Mesodermal cell (in vitro differentiated cells): ENCODE measurements at regions not wholly inside any gene's neighbourhood (a gene's known extent, or its start where the extent isn't known, plus 50 kb on each side); places are given as distances from the start of the nearest gene placed in this dataset.

Experiments used
- H3K27ac ChIP-seq: 2 replicates; pipeline ENCODE4 v1.7.0; 2013; ENCODE audit warnings: mild to moderate bottlenecking, low read depth, low read length, moderate library complexity; ENCODE audit not compliant: severe bottlenecking
- H3K36me3 ChIP-seq: 2 replicates; pipeline ENCODE4 v1.7.1; 2013; ENCODE audit warnings: mild to moderate bottlenecking, low read length, moderate library complexity; ENCODE audit not compliant: control insufficient read depth, insufficient read depth
- H3K4me1 ChIP-seq: one replicate; pipeline ENCODE4 v1.7.1; 2013; ENCODE audit warnings: mild to moderate bottlenecking, low read length; ENCODE audit not compliant: insufficient read depth, control insufficient read depth, poor library complexity, severe bottlenecking
- H3K4me3 ChIP-seq: 2 replicates; pipeline ENCODE4 v1.7.0; 2013; ENCODE audit warnings: low read length, control low read depth, mild to moderate bottlenecking; ENCODE audit not compliant: insufficient read depth, poor library complexity, severe bottlenecking; ENCODE audit errors: extremely low read depth
- H3K9me3 ChIP-seq: 2 replicates; pipeline ENCODE4 v1.7.1; 2013; ENCODE audit warnings: mild to moderate bottlenecking, low read length, moderate library complexity; ENCODE audit not compliant: control insufficient read depth
- WGBS, 2 experiments: methylation state at CpG; one replicate each; pipeline ENCODE4 v1.1.5; 2013; ENCODE audit warnings: missing lambda C conversion rate in 2 of 2; ENCODE audit not compliant: insufficient coverage in 2 of 2; 5-methylcytosine and 5-hydroxymethylcytosine counted together

DNA sequence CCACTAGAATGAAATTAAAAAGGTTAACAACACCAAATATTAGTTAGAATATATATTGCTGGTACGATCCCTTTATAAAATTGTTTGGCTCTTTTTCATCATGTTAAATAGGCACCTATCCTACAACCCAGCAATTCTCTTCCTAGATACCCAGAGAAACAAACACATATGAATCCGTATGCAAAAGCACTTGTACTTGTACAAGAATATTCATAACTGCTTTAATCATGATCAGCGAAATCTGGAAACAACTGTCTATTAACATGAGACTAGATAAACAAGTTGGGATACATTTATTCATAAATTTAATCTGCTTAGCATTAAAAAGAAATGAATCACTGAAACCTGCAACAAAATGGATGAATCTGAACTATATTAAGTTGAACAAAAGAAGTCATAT lies 113.7 kb upstream of the MAP1B start:
- no CpG with 5 or more reads among the region's 3 CpGs for WGBS, 2 experiments
- H3K36me3 ChIP-seq: no peaks in the 10 kb centered on the region
- no peak overlapping the region for H3K27ac ChIP-seq
- H3K4me1 ChIP-seq: no peaks in the 10 kb centered on the region
- no peak overlapping the region for H3K4me3 ChIP-seq
- H3K9me3 ChIP-seq: no peaks in the 10 kb centered on the region

DNA sequence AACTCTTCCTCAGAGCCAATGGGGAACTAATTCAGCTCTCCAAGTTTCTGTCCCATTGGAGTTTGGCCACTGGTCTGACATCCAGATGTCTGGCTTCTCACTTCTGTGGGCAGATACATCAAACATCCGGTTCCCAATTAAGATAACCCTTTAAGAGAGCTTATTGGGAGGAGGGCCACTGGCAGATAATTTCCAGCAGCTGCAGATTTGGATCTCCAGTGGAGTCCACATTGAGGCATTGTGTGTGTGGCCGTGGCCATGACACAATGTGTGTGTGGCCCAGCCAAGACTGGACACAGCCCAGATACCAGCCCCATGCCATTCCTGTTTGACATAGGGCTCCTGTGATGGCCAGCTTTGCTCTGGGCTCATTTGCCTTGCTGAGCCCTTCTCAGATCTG lies 110.5 kb upstream of the MAP1B start:
- no peaks in the 10 kb centered on the region for H3K9me3 ChIP-seq
- H3K4me1 ChIP-seq: no peaks in the 10 kb centered on the region
- no peak overlapping the region for H3K27ac ChIP-seq
- no peaks in the 10 kb centered on the region for H3K36me3 ChIP-seq
- 50 to 86% methylated on average over 1 to 2 of the region's 2 CpGs for WGBS, 2 experiments
- H3K4me3 ChIP-seq: no peak overlapping the region

DNA sequence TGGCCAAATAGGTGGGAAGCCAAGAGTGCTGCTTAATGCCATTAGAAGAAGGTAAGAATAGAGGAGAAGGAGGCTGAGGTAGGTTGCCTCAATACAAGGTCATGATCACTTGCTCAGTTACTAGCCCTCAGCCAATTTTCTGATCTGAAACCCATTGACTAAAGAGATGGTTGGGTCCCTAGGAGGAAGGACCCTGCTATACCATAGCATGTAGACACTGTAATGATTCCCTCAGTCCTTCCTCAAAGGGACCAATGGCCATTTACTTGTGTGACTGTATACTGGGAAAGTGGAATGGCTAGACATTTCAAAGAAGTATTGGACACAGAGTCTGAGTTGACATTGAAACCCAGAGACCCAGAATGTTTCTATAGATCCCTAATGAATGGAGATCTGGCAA lies 108.5 kb upstream of the MAP1B start:
- H3K4me1 ChIP-seq: no peaks in the 10 kb centered on the region
- no peak overlapping the region for H3K27ac ChIP-seq
- H3K36me3 ChIP-seq: no peaks in the 10 kb centered on the region

DNA sequence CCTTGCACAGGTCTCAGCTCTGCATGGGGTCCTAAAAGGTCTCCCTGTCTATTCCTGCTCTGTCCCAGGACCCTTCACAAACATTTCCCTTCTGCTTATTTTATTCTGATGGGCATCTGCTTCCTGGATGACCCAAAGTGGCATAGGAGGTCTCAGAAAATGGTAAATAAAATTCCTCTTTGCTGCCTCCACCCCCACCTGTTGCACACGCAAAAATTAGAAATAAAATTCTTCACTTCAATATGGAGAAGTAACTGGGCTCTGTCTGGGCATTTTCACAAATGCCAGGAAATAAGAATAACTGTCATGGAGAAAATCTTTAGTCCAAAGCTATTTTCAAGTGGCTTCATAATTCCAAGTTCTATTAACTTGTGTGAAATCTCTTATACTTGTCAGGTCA lies 106.6 kb upstream of the MAP1B start:
- H3K4me1 ChIP-seq: no peaks in the 10 kb centered on the region
- H3K9me3 ChIP-seq: no peaks in the 10 kb centered on the region
- H3K27ac ChIP-seq: no peak overlapping the region
- no peaks in the 10 kb centered on the region for H3K36me3 ChIP-seq
- no peak overlapping the region for H3K4me3 ChIP-seq
- WGBS, 2 experiments: 80% methylated on average over 1 of the region's 1 CpG; no CpG with 5 or more reads in 1 of the 2 experiments

More for the DNA sequence above, 108.5 kb upstream of the MAP1B start:
- no peak overlapping the region for H3K4me3 ChIP-seq
- H3K9me3 ChIP-seq: no peaks in the 10 kb centered on the region

DNA sequence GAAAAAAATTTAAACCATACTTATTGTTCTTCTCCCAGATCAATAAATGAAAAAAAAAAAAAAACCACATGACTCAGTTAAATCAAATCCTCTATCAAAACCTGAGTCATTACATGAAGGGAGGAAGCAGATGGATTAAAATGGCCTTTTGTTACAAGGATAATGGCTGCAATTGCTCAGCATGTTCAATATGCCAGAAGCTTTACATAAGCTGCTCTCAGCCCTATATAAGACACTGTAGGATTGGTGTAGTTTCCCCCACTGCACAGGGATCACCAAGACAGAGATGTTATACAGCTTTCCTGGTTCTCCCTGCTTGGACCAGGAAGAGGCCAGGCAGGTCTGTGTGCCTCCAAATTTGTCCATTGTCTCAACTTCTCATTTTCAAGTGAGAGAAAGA lies 101.6 kb upstream of the MAP1B start:
- Histone ChIP-seq H3K4me3 (no peak overlapping the region), H3K9me3 (no peaks in the 10 kb centered on the region), H3K4me1 (no peaks in the 10 kb centered on the region), H3K36me3 (no peaks in the 10 kb centered on the region), H3K27ac (no peak overlapping the region)

DNA sequence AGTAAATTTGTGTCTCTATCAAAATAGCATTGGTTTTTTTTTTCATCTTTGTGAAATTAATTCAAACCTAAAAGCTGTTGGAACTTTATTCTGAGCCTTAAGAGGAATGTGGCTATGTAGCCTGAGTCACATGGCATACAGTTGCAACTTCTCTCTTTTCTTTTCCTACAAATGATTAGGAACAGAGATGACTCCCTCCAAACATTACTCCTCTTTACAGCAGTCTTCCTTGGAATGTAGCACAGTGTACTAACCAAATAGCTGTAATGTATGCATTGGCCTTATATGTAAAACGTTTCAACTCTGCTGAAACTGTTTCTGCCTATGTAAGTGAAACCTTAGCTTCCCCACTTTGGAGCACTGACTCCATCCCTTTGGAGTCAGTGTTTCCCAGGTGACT lies 100.9 kb upstream of the MAP1B start:
- 33% methylated on average over 1 of the region's 1 CpG; no CpG with 5 or more reads in 1 of the 2 experiments for WGBS, 2 experiments
- H3K4me3 ChIP-seq: no peak overlapping the region
- H3K36me3 ChIP-seq: no peaks in the 10 kb centered on the region
- no peak overlapping the region for H3K27ac ChIP-seq
- no peaks in the 10 kb centered on the region for H3K9me3 ChIP-seq
- no peaks in the 10 kb centered on the region for H3K4me1 ChIP-seq

DNA sequence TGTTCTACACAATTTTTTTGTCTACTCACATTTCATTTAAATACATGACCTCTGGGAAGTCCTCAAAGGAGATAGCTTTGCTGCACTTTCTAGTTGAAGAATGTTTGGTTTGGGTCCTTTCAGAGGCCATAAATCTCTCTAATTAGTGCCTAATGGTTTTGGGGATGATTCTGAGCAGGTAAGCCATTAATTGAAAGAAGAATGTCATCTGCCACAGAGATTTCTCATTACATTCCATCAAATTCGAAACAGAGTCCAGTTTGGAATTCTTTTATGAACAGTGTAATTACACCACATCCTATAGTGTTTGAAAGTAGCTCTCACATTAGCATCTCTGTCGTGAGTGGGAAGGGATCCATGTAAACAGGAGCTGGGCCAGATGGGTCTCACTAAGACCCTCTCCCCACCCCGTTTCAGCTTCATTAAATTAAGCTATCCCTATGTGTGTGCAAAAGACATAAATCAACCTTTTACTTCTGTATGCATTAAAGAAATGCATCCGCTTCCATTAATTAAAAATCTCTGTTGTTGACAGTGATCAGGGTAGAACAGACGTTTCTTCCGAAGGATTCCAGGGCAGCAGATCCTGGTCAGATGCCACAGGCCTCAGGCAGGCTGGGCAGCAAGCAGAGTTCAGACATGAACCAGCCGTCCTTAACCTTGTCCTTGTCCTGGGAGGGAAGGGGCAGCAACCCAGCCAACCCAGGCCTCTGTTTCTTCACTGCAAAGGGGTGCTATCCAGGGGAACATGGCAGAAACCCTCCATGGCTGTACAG lies 99.8 kb upstream of the MAP1B start:
- Histone ChIP-seq H3K27ac (no peak overlapping the region), H3K4me1 (no peaks in the 10 kb centered on the region), H3K9me3 (no peaks in the 10 kb centered on the region), H3K4me3 (no peak overlapping the region), H3K36me3 (no peaks in the 10 kb centered on the region)
- WGBS, 2 experiments: 93 to 94% methylated on average over 4 to 5 of the region's 7 CpGs

DNA sequence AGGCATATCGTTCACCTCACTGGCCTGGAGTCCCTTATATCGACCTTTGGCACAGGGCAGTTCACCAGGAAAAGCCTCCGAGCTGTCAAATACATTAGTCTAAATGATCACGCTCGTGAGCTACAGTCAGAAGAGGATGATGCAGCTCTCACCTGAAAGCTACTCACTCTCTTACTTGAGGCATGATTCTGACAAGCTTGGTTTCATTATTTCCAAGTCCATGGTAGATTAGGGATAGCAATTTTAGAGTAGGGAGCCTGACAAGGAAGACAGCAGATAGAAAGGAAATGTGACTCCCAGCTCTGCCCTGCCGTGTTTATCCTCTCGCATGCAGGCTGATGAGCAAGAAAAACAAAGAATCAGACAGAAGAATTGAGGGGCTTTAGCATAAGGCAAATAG lies 98.0 kb upstream of the MAP1B start:
- WGBS, 2 experiments: 72 to 74% methylated on average over 7 of the region's 7 CpGs

DNA sequence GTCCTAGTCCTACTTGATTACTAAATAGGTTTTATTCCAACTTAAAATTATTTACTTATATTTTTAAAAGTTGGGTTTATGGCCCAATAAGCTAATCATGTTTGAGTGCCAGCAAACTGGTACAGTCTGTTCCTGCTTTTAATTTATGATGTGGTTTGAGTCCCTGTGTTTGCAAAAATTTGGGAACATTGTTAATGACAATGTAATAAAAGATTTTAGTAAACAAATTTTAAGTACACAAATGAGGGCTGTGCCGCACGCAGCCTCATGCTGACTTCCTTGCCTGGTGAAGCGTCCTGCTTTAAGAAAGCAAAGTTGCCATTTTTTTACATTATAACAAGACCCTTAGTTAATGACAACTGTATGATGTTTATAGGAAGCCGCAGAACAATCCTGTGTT lies 96.8 kb upstream of the MAP1B start:
- Histone ChIP-seq H3K27ac (no peak overlapping the region), H3K36me3 (no peaks in the 10 kb centered on the region), H3K4me1 (no peaks in the 10 kb centered on the region), H3K4me3 (no peak overlapping the region), H3K9me3 (no peaks in the 10 kb centered on the region)
- 100% methylated on average over 1 of the region's 4 CpGs; no CpG with 5 or more reads in 1 of the 2 experiments for WGBS, 2 experiments

More for the DNA sequence above, 98.0 kb upstream of the MAP1B start:
- no peak overlapping the region for H3K4me3 ChIP-seq
- no peaks in the 10 kb centered on the region for H3K36me3 ChIP-seq
- H3K4me1 ChIP-seq: no peaks in the 10 kb centered on the region
- no peak overlapping the region for H3K27ac ChIP-seq
- H3K9me3 ChIP-seq: no peaks in the 10 kb centered on the region

DNA sequence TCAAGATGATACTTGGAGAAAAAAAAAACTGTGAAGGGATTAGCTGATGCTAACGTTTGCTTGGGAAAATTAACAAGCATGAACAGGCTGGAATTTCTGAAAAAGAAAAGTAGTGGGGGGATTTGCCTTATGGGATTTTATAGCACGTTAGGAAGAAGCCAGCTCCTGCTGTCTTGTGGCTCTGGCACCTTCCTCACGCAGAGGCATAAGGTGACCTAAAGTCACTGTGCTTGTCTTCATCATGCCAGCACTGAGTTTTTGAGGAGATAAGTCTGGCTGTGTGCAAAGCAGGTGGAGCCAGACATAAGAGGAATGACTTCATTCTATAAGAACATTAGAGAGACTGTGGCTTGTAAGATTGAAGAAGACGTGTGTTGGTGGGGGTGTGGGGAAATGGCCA lies 94.4 kb upstream of the MAP1B start:
- H3K4me3 ChIP-seq: no peak overlapping the region
- H3K27ac ChIP-seq: no peak overlapping the region
- peaks cover 1% of the 10 kb centered on the region for H3K4me1 ChIP-seq
- WGBS, 2 experiments: 83 to 88% methylated on average over 3 to 4 of the region's 4 CpGs
- no peaks in the 10 kb centered on the region for H3K36me3 ChIP-seq
- H3K9me3 ChIP-seq: no peaks in the 10 kb centered on the region

DNA sequence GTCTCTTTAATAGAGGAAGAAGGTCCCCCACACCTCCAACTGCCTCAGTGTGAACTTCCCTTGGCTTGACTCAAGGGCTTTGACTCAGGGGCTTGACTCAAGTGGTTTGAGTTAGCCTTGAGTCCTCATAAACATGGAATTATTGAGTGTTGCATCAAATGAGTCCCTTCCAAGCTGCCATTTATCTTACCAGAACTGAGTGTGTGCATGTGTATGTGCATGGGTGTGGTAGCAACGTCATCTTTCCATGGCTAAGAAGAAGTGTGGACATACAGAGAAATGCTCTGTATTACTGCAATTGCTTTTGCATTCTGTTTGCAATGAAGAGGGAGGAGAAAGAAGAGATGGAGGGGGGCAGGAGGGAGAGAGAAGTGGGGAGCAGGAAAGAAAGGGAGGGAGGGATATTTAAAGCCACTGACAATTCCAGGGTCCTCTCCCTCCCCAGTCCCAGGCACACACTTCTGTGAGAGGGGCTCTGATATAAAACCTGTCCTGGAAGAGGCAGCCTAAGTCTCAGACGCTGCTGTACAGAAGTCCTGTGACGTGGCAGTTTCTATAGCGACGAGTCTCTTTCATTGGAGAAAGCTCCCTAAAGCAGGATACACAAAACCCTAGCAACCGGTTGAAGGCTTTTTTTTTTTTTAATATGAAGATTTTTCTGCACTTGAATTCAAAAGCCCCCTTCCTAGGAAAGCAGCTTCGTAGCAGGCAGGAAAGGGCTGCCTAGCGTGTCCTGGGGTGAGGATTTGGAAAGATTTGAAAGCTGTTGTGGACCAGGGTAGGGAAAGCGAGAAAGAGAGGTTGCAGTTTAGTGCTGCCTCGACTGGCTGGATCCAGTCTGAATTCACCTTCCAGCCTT lies 93.3 kb upstream of the MAP1B start:
- Histone ChIP-seq H3K4me3 (no peak overlapping the region), H3K4me1 (peaks cover 3% of the 10 kb centered on the region), H3K9me3 (no peaks in the 10 kb centered on the region), H3K27ac (no peak overlapping the region), H3K36me3 (no peaks in the 10 kb centered on the region)
- WGBS, 2 experiments: 78 to 84% methylated on average over 6 to 9 of the region's 10 CpGs
